ENCODE measurements at regions not wholly inside any gene's neighbourhood (a gene's known extent, or its start where the extent isn't known, plus 50 kb on each side); places are given as distances from the start of the nearest gene placed in this dataset.

DNA sequence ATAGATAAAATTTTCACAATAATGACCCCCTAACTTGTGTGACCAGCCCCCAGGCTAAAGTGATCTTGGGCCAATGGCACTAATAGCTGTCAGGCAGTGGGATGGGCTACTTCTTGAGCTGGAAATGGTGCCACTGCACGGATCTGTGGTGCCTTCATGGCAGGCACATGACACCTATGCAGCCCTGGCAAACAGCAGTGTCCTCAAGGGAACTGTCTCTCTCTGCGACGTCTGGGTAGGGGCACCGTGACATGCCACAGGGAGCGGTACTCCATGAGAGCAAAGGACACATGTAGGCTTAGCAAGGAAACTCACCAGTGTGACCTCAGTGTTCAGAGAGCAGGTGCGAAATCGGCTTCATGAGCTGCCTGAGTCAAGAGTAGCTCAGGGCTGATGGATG lies 161.7 kb upstream of the TWIST2 start:
- no peak overlapping the region for H3K4me3 ChIP-seq (ENCODE audit: low read depth in 2 of 2, low read length in 2 of 2)
- peaks cover 10% of the 10 kb centered on the region; the same call in 1 of the 2 replicates for H3K9me3 ChIP-seq (ENCODE audit: control insufficient read depth, insufficient read depth, low read depth, low read length)
- POLR2A ChIA-PET: no interaction called here
- BruUV-seq (replicated peaks): no TSS peak
- ATAC-seq (no peak), DNase-seq (ENCODE audit: low read depth, low spot score) (no peak)
- in situ Hi-C loops (cut with HindIII; ENCODE audit: low pct_unique_long_range_greater_than_20kb, low sequenced_read_pairs): no loop called here
- no peak for TF ChIP-seq POLR2AphosphoS5 (IDR thresholded peaks at IDR 0.05; ENCODE audit: low read depth, low read length)
- TF ChIP-seq, protein P1, sequence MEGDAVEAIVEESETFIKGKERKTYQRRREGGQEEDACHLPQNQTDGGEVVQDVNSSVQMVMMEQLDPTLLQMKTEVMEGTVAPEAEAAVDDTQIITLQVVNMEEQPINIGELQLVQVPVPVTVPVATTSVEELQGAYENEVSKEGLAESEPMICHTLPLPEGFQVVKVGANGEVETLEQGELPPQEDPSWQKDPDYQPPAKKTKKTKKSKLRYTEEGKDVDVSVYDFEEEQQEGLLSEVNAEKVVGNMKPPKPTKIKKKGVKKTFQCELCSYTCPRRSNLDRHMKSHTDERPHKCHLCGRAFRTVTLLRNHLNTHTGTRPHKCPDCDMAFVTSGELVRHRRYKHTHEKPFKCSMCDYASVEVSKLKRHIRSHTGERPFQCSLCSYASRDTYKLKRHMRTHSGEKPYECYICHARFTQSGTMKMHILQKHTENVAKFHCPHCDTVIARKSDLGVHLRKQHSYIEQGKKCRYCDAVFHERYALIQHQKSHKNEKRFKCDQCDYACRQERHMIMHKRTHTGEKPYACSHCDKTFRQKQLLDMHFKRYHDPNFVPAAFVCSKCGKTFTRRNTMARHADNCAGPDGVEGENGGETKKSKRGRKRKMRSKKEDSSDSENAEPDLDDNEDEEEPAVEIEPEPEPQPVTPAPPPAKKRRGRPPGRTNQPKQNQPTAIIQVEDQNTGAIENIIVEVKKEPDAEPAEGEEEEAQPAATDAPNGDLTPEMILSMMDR (IDR thresholded peaks at IDR 0.05): no peak
- H3K27me3 ChIP-seq (ENCODE audit: control insufficient read depth, insufficient read depth, low read length): no peaks in the 10 kb centered on the region
- H3K27ac ChIP-seq (ENCODE audit: low read length): peak overlapping the region; percentile 26
- H3K4me1 ChIP-seq (ENCODE audit: control insufficient read depth, insufficient read depth, low read length): peaks cover 9% of the 10 kb centered on the region; the same call in 1 of the 2 replicates
- CTCF ChIA-PET: no interaction called here
- H3K36me3 ChIP-seq (ENCODE audit: control insufficient read depth, insufficient read depth, low read length): no peaks in the 10 kb centered on the region
- intact Hi-C loops (cut with micrococcal nuclease; ENCODE audit: unreplicated experiment): no loop called here

DNA sequence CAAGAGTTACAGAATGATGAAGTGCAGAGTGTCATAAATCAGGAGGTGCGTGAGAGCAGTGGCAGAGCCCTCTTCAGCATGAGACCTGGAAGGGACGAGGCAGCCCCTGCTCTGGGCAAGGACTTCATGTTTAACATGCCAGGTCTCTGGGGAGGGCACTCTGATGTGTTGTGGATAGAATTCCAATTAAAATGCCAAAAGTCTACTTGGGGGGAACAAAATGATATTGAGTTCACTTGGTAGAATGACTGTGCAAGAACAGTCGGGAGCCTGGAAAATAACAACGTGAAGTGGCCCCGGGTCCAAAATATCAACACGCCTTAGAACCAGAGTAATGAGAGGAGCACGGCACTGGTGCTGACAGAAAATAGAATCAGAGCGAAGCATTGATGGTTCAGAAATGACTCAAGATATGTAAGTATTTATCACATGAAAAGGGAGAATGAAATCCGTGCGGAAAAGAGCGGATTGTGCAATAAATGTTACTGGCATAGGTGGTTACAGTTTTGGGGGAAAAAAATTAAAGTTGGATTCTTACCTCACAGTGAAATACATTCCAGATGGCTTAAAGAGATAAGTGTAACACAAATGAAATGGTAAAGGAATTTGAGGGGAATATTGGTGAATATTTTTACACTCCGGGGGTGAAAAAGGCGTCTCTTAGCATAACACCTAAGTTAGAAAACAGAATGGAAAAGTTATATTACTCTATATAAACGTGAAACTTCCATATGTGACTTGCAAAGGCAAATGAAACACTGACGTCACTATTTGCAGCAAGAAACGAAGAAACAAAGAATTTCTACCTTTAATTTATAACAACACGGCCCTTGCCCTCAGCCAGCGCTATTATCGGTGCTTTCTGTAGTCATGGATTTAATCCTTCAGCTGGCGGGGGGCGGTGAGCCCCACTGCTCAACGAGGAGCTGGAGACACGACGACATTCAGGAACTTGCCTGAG lies 159.4 kb upstream of the TWIST2 start:
- in situ Hi-C loops (cut with HindIII; ENCODE audit: low pct_unique_long_range_greater_than_20kb, low sequenced_read_pairs): no loop called here
- Histone ChIP-seq H3K9me3 (ENCODE audit: control insufficient read depth, insufficient read depth, low read depth, low read length) (peaks cover 8% of the 10 kb centered on the region; the same call in 1 of the 2 replicates), H3K27ac (ENCODE audit: low read length) (no peak overlapping the region), H3K4me3 (ENCODE audit: low read depth in 2 of 2, low read length in 2 of 2) (no peak overlapping the region), H3K4me1 (ENCODE audit: control insufficient read depth, insufficient read depth, low read length) (peaks cover 9% of the 10 kb centered on the region; the same call in 1 of the 2 replicates), H3K27me3 (ENCODE audit: control insufficient read depth, insufficient read depth, low read length) (no peaks in the 10 kb centered on the region), H3K36me3 (ENCODE audit: control insufficient read depth, insufficient read depth, low read length) (no peaks in the 10 kb centered on the region)
- CTCF ChIA-PET: no interaction called here
- TF ChIP-seq SIN3A (IDR thresholded peaks at IDR 0.05; ENCODE audit: borderline replicate concordance, insufficient read depth, low read depth, low read length) (no peak), REST (IDR thresholded peaks at IDR 0.05; ENCODE audit: insufficient read depth in 1 of 2, low read depth in 2 of 2, low read length in 1 of 2) (no peak), POLR2AphosphoS5 (IDR thresholded peaks at IDR 0.05; ENCODE audit: low read depth, low read length) (no peak), TCF7L2 (IDR thresholded peaks at IDR 0.05; ENCODE audit: low read depth, low read length) (no peak)
- TF ChIP-seq, protein P1 (IDR thresholded peaks at IDR 0.05): no peak
- no TSS peak for BruUV-seq (replicated peaks)
- POLR2A ChIA-PET: interaction anchor here (0.5 kb wide), 1 partner anchor 47 kb away, joined by 13 read pairs; no protein-coding TSS in a partner anchor
- DNase-seq (ENCODE audit: low read depth, low spot score): no peak
- no peak for ATAC-seq
- intact Hi-C loops (cut with micrococcal nuclease; ENCODE audit: unreplicated experiment): no loop called here
